C4-2B (cell line): ENCODE measurements at regions not wholly inside any gene's neighbourhood (a gene's known extent, or its start where the extent isn't known, plus 50 kb on each side); places are given as distances from the start of the nearest gene placed in this dataset.

Source experiments
- ZFX ChIP-seq: fragments of 450-650 bp; IDR thresholded peaks from 2 replicates; pipeline ENCODE4 v1.6.1; 2017
- TF ChIP-seq, protein P1 (sequence below): fragments of 450-650 bp; conservative IDR thresholded peaks from 2 replicates; pipeline ENCODE4 v1.5.1; 2017; ENCODE audit warnings: mild to moderate bottlenecking

DNA sequence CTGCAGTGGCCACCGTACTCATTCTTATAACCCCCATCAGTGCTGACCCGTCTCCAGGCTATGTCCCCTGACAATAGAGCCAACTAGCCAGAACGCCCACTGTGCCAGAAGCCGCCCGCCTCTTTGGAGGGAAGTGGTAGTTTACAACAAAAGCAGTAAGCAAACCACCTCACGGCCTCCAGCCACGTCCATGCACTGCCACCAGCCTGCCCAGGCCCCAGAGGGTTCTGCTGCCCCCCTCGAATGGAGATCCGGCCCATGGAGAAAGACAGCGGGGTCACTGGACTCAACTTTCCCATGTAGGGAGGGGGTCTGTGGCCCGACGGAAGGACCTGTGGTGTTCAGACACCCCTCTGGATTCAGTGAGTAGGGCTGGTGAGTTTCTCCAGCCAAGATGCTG is 340.3 kb downstream of the CTTN start:
- TF ChIP-seq, protein P1, sequence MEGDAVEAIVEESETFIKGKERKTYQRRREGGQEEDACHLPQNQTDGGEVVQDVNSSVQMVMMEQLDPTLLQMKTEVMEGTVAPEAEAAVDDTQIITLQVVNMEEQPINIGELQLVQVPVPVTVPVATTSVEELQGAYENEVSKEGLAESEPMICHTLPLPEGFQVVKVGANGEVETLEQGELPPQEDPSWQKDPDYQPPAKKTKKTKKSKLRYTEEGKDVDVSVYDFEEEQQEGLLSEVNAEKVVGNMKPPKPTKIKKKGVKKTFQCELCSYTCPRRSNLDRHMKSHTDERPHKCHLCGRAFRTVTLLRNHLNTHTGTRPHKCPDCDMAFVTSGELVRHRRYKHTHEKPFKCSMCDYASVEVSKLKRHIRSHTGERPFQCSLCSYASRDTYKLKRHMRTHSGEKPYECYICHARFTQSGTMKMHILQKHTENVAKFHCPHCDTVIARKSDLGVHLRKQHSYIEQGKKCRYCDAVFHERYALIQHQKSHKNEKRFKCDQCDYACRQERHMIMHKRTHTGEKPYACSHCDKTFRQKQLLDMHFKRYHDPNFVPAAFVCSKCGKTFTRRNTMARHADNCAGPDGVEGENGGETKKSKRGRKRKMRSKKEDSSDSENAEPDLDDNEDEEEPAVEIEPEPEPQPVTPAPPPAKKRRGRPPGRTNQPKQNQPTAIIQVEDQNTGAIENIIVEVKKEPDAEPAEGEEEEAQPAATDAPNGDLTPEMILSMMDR, result no peak
- no peak for TF ChIP-seq ZFX
